MM.1S (cell line): ENCODE measurements at regions not wholly inside any gene's neighbourhood (a gene's known extent, or its start where the extent isn't known, plus 50 kb on each side); places are given as distances from the start of the nearest gene placed in this dataset.

Source experiments
- DNase-seq: peaks from one replicate; pipeline ENCODE4 v3.0.0-alpha.2; 2015
- H2AFZ ChIP-seq: fragments of 300-600 bp; sonication (generic); 2 replicates; pipeline ENCODE4 v1.6.0; 2016; ENCODE audit warnings: antibody characterized with exemption, low read length
- H3F3A ChIP-seq: fragments of 300-600 bp; sonication (generic); 2 replicates; pipeline ENCODE4 v1.6.1; 2016; ENCODE audit warnings: mild to moderate bottlenecking, antibody characterized with exemption, low read length, moderate library complexity, mixed read lengths; ENCODE audit not compliant: insufficient read depth
- H3K27ac ChIP-seq: fragments of 300-600 bp; sonication (generic); 2 replicates; pipeline ENCODE4 v1.5.1; 2016; ENCODE audit warnings: mild to moderate bottlenecking, low read length
- H3K27me3 ChIP-seq: fragments of 300-600 bp; sonication (generic); replicated peaks from 2 replicates; pipeline ENCODE4 v1.6.0; 2016; ENCODE audit warnings: low read length; ENCODE audit not compliant: insufficient read depth
- H3K36me3 ChIP-seq: fragments of 300-600 bp; sonication (generic); replicated peaks from 2 replicates; pipeline ENCODE4 v1.6.1; 2016; ENCODE audit warnings: mild to moderate bottlenecking, low read length, mixed read lengths; ENCODE audit not compliant: insufficient read depth
- H3K4me1 ChIP-seq: fragments of 300-600 bp; sonication (generic); 2 replicates; pipeline ENCODE4 v1.6.1; 2016; ENCODE audit warnings: low read length, mixed read lengths
- H3K4me2 ChIP-seq: fragments of 300-600 bp; sonication (generic); 2 replicates; pipeline ENCODE4 v1.6.0; 2016; ENCODE audit warnings: low read depth, low read length
- H3K4me3 ChIP-seq: fragments of 300-600 bp; sonication (generic); 2 replicates; pipeline ENCODE4 v1.5.1; 2016; ENCODE audit warnings: low read length, mixed read lengths
- H3K79me2 ChIP-seq: fragments of 300-600 bp; sonication (generic); 2 replicates; pipeline ENCODE4 v1.6.1; 2016; ENCODE audit warnings: mixed run types, low read length, mixed read lengths
- H3K9ac ChIP-seq: fragments of 300-600 bp; sonication (generic); 2 replicates; pipeline ENCODE4 v1.6.1; 2016; ENCODE audit warnings: low read length, mixed read lengths
- H3K9me2 ChIP-seq: fragments of 300-600 bp; sonication (generic); replicated peaks from 2 replicates; pipeline ENCODE4 v1.6.1; 2016; ENCODE audit warnings: mild to moderate bottlenecking, low read length, mixed read lengths; ENCODE audit not compliant: insufficient read depth
- H3K9me3 ChIP-seq: fragments of 300-600 bp; sonication (generic); replicated peaks from 2 replicates; pipeline ENCODE4 v1.6.1; 2016; ENCODE audit warnings: mild to moderate bottlenecking, low read length, mixed read lengths; ENCODE audit not compliant: insufficient read depth
- H4K20me1 ChIP-seq: fragments of 300-600 bp; sonication (generic); 2 replicates; pipeline ENCODE4 v1.6.1; 2016; ENCODE audit warnings: mild to moderate bottlenecking, low read length, moderate library complexity, mixed read lengths; ENCODE audit not compliant: insufficient read depth
- EZH2 ChIP-seq: fragments of 300-600 bp; sonication (generic); optimal IDR thresholded peaks from 2 replicates; pipeline ENCODE3; 2017; ENCODE audit warnings: low read depth, mild to moderate bottlenecking, antibody characterized with exemption, low read length, mixed read lengths
- EZH2phosphoT487 ChIP-seq: fragments of 300-600 bp; sonication (generic); IDR thresholded peaks from 2 replicates; pipeline ENCODE4 v1.6.1; 2018; ENCODE audit warnings: antibody characterized with exemption, low read length
- TF ChIP-seq, protein P1 (sequence below): fragments of 300-600 bp; sonication (generic); IDR thresholded peaks from 2 replicates; pipeline ENCODE4 v1.5.1; 2016; ENCODE audit warnings: antibody characterized with exemption, low read length, mixed read lengths

DNA sequence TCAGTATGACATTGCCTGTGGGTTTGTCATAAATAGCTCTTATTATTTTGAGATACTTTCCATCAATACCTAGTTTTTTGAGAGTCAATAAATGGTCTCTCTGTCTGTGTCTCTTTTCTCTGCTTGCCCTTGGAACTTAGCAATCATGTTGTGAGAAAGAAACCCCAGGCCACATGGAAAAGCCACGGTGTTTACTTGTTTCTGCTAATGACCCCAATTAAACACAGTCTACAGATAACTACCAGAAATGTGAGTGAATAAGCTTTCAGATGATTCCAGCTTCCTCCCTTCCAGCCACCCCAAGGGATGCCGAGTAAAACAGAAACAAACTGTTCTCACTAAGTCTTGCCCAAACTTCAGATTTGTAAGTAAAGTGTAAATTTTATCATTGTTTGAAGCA, 584.9 kb downstream of the MAT2B start:
- H2AFZ ChIP-seq: no peak overlapping the region
- H3K4me3 ChIP-seq: no peak overlapping the region
- H3F3A ChIP-seq: no peaks in the 10 kb centered on the region
- H3K27ac ChIP-seq: no peak overlapping the region
- H3K27me3 ChIP-seq: no peaks in the 10 kb centered on the region
- H4K20me1 ChIP-seq: no peaks in the 10 kb centered on the region
- no peaks in the 10 kb centered on the region for H3K36me3 ChIP-seq
- no peaks in the 10 kb centered on the region for H3K9me3 ChIP-seq
- TF ChIP-seq EZH2: no peak
- TF ChIP-seq, protein P1, sequence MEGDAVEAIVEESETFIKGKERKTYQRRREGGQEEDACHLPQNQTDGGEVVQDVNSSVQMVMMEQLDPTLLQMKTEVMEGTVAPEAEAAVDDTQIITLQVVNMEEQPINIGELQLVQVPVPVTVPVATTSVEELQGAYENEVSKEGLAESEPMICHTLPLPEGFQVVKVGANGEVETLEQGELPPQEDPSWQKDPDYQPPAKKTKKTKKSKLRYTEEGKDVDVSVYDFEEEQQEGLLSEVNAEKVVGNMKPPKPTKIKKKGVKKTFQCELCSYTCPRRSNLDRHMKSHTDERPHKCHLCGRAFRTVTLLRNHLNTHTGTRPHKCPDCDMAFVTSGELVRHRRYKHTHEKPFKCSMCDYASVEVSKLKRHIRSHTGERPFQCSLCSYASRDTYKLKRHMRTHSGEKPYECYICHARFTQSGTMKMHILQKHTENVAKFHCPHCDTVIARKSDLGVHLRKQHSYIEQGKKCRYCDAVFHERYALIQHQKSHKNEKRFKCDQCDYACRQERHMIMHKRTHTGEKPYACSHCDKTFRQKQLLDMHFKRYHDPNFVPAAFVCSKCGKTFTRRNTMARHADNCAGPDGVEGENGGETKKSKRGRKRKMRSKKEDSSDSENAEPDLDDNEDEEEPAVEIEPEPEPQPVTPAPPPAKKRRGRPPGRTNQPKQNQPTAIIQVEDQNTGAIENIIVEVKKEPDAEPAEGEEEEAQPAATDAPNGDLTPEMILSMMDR: no peak
- no peak for TF ChIP-seq EZH2phosphoT487
- H3K9me2 ChIP-seq: no peaks in the 10 kb centered on the region
- H3K9ac ChIP-seq: no peak overlapping the region
- no peaks in the 10 kb centered on the region for H3K79me2 ChIP-seq
- H3K4me1 ChIP-seq: no peaks in the 10 kb centered on the region
- H3K4me2 ChIP-seq: no peak overlapping the region
- DNase-seq: no peak

DNA sequence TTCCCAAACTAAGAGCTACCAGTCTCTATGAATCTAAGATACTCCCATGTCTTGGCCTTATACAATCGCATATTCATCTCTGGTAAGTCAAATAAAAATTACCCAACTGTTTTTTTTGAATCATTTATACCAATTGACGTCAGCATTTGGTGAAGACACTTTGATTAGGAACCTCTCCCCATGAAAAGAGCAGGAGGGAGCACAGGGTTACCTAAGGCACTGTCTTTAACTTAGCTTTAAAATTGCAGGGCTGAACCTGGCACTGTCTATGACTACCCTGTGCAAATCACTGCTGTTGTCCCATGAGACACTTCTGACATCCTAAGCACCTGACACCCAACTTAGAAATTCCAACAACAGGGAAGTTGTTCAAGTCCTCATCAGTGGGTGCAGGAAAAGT, 586.4 kb downstream of the MAT2B start:
- Histone ChIP-seq H3K4me2 (no peak overlapping the region), H3K4me1 (no peaks in the 10 kb centered on the region), H3K27me3 (no peaks in the 10 kb centered on the region), H4K20me1 (no peaks in the 10 kb centered on the region), H3F3A (no peaks in the 10 kb centered on the region), H3K27ac (no peak overlapping the region), H2AFZ (no peak overlapping the region), H3K36me3 (no peaks in the 10 kb centered on the region), H3K9ac (no peak overlapping the region), H3K4me3 (no peak overlapping the region), H3K9me3 (no peaks in the 10 kb centered on the region), H3K79me2 (no peaks in the 10 kb centered on the region), H3K9me2 (no peaks in the 10 kb centered on the region)
- no peak for DNase-seq
- TF ChIP-seq EZH2 (no peak), EZH2phosphoT487 (no peak)
- TF ChIP-seq, protein P1: no peak

DNA sequence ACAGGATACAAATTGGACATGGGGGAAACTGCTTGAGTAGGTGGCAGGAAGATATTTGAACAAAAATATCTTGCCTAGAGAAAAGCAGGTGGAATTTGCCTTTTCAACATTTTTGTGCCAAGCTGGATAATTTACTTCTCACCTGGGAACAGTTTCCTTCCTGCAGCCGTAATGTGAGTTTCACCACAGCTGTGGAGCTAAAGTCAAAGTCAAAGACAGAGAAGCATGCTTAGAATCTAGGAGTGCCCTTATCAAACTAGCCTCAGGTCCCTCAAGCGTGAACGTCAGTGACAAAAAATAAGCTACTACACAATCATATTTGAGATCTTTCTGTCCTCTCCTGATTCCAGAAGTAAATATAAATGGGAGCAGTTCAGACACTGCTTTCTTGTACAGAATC, 588.9 kb downstream of the MAT2B start:
- H3K36me3 ChIP-seq: no peaks in the 10 kb centered on the region
- no peaks in the 10 kb centered on the region for H3K79me2 ChIP-seq
- H3K9me2 ChIP-seq: no peaks in the 10 kb centered on the region
- H3K4me1 ChIP-seq: no peaks in the 10 kb centered on the region
- TF ChIP-seq, protein P1: no peak
- TF ChIP-seq EZH2: no peak
- TF ChIP-seq EZH2phosphoT487: no peak
- no peaks in the 10 kb centered on the region for H3K9me3 ChIP-seq
- H2AFZ ChIP-seq: no peak overlapping the region
- no peaks in the 10 kb centered on the region for H3K27me3 ChIP-seq
- DNase-seq: no peak
- H3K4me2 ChIP-seq: no peak overlapping the region
- no peak overlapping the region for H3K9ac ChIP-seq
- H3K4me3 ChIP-seq: no peak overlapping the region
- H4K20me1 ChIP-seq: no peaks in the 10 kb centered on the region
- no peaks in the 10 kb centered on the region for H3F3A ChIP-seq
- H3K27ac ChIP-seq: no peak overlapping the region

DNA sequence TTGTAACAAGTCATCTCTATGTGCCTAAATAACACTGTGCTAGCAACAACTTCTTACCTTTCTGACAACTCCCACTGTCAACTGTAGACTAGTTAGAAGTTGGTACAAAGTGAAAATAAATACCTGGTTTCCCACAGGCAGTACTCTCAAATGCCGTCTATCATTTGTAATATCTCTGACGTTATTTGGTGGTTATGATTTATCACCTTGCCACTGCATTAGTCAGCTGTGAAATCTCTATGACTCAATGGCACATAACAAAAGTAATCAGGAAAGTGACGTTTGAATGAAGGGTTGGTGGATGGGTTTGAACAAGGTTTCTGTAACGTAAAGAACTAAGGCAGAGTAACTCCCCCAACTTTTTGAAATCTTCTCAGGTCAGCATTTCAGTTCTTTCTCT, 592.3 kb downstream of the MAT2B start:
- Histone ChIP-seq H4K20me1 (no peaks in the 10 kb centered on the region), H3K9me2 (no peaks in the 10 kb centered on the region), H3K4me3 (no peak overlapping the region), H3K27me3 (no peaks in the 10 kb centered on the region), H3K4me2 (no peak overlapping the region), H3K36me3 (no peaks in the 10 kb centered on the region), H3K79me2 (no peaks in the 10 kb centered on the region), H2AFZ (no peak overlapping the region), H3K4me1 (no peaks in the 10 kb centered on the region), H3K9ac (no peak overlapping the region), H3F3A (no peaks in the 10 kb centered on the region), H3K27ac (no peak overlapping the region), H3K9me3 (no peaks in the 10 kb centered on the region)
- DNase-seq: no peak
- TF ChIP-seq EZH2 (no peak), EZH2phosphoT487 (no peak)
- TF ChIP-seq, protein P1: no peak
